Duodenal mucosa (tissue), 2 donors: ENCODE measurements at regions not wholly inside any gene's neighbourhood (a gene's known extent, or its start where the extent isn't known, plus 50 kb on each side); places are given as distances from the start of the nearest gene placed in this dataset.
"Not testable (repeated sequence)": the region's sequence is repeated elsewhere in the genome, so short reads cannot be mapped to it uniquely, and the experiment has no call there.

ENCODE experiments used
- H3K27ac ChIP-seq: one replicate; pipeline ENCODE4 v1.7.0; 2013; ENCODE audit warnings: low read depth, low read length
- H3K27me3 ChIP-seq, 2 donors: one replicate each; pipeline ENCODE4 v1.7.0; 2013; ENCODE audit warnings: low read length in 2 of 2, control low read depth in 1 of 2; ENCODE audit not compliant: insufficient read depth in 2 of 2, control insufficient read depth in 1 of 2
- H3K36me3 ChIP-seq, 2 donors: one replicate each; pipeline ENCODE4 v1.7.0; 2013; ENCODE audit warnings: low read length in 2 of 2, control low read depth in 1 of 2; ENCODE audit not compliant: insufficient read depth in 2 of 2, control insufficient read depth in 1 of 2
- H3K4me1 ChIP-seq, 2 donors: one replicate each; pipeline ENCODE4 v1.7.0; 2013; ENCODE audit warnings: low read length in 2 of 2, control low read depth in 1 of 2; ENCODE audit not compliant: insufficient read depth in 2 of 2, control insufficient read depth in 1 of 2
- H3K4me3 ChIP-seq, 2 donors: one replicate each; pipeline ENCODE4 v1.7.0; 2013; ENCODE audit warnings: low read length in 2 of 2, low read depth in 1 of 2
- H3K9ac ChIP-seq, 2 donors: one replicate each; pipeline ENCODE4 v1.7.0; 2013; ENCODE audit warnings: low read length in 2 of 2, low read depth in 1 of 2
- H3K9me3 ChIP-seq, 2 donors: one replicate each; pipeline ENCODE4 v1.7.0; 2013; ENCODE audit warnings: low read length in 2 of 2, control low read depth in 1 of 2; ENCODE audit not compliant: control insufficient read depth in 1 of 2

GRCh38 chr5:91491229-91491628, 108.1 kb upstream of the ARRDC3 start:
- Histone ChIP-seq H3K9me3 (no peaks in the 10 kb centered on the region), H3K27me3 (no peaks in the 10 kb centered on the region), H3K27ac (no peak overlapping the region), H3K36me3 (no peaks in the 10 kb centered on the region), H3K4me3 (no peak overlapping the region), H3K9ac (no peak overlapping the region), H3K4me1 (no peaks in the 10 kb centered on the region)

- Histone ChIP-seq H3K4me1 (no peaks in the 10 kb centered on the region), H3K9ac (no peak overlapping the region), H3K9me3 (no peaks in the 10 kb centered on the region), H3K36me3 (no peaks in the 10 kb centered on the region), H3K4me3 (no peak overlapping the region), H3K27ac (no peak overlapping the region), H3K27me3 (no peaks in the 10 kb centered on the region)
Observed at GRCh38 chr5:91490316-91490715, 107.2 kb upstream of the ARRDC3 start.

- Histone ChIP-seq H3K4me1 (no peaks in the 10 kb centered on the region), H3K27ac (no peak overlapping the region), H3K9ac (no peak overlapping the region), H3K9me3 (no peaks in the 10 kb centered on the region), H3K27me3 (no peaks in the 10 kb centered on the region), H3K36me3 (no peaks in the 10 kb centered on the region), H3K4me3 (no peak overlapping the region)
Observed at GRCh38 chr5:91487420-91487819, 104.3 kb upstream of the ARRDC3 start.

GRCh38 chr5:91486638-91487037, 103.5 kb upstream of the ARRDC3 start:
- no peak overlapping the region for H3K9ac ChIP-seq
- no peaks in the 10 kb centered on the region for H3K36me3 ChIP-seq
- no peaks in the 10 kb centered on the region for H3K9me3 ChIP-seq
- H3K4me3 ChIP-seq: no peak overlapping the region
- H3K27ac ChIP-seq: no peak overlapping the region
- no peaks in the 10 kb centered on the region for H3K4me1 ChIP-seq
- H3K27me3 ChIP-seq: no peaks in the 10 kb centered on the region

GRCh38 chr5:91484662-91485061, 101.5 kb upstream of the ARRDC3 start:
- Histone ChIP-seq H3K4me1 (no peaks in the 10 kb centered on the region), H3K9ac (no peak overlapping the region)

DNA sequence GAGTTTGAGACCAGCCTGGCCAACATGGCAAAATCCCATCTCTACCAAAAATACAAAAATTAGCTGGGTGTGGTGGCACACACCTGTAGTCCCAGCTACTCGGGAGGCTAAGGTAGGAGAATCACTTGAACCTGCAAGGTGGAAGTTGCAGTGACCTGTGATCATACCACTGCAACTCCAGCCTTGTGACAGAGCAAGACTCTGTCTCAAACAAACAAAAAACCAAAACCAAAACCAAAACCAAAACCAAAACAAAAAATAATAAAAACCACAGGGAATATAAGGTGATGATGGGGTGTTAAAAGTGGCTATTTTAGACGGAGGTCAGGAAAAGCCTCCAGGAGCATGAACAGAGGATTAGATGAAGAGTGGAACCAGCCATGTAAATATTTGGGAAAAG, 96.3 kb upstream of the ARRDC3 start:
- H3K9ac ChIP-seq, H3K27me3 ChIP-seq, H3K27ac ChIP-seq, H3K4me3 ChIP-seq, H3K9me3 ChIP-seq, H3K4me1 ChIP-seq, H3K36me3 ChIP-seq: not testable (repeated sequence)

More at GRCh38 chr5:91484662-91485061, 101.5 kb upstream of the ARRDC3 start:
- H3K36me3 ChIP-seq: no peaks in the 10 kb centered on the region
- H3K9me3 ChIP-seq: no peaks in the 10 kb centered on the region
- H3K4me3 ChIP-seq: no peak overlapping the region
- H3K27ac ChIP-seq: no peak overlapping the region
- no peaks in the 10 kb centered on the region for H3K27me3 ChIP-seq

GRCh38 chr5:91478096-91478495, 95.0 kb upstream of the ARRDC3 start:
- Histone ChIP-seq H3K4me3 (no peak overlapping the region), H3K36me3 (no peaks in the 10 kb centered on the region), H3K9ac (no peak overlapping the region), H3K4me1 (no peaks in the 10 kb centered on the region), H3K27ac (no peak overlapping the region), H3K27me3 (no peaks in the 10 kb centered on the region), H3K9me3 (no peaks in the 10 kb centered on the region)

- no peaks in the 10 kb centered on the region for H3K4me1 ChIP-seq
- no peaks in the 10 kb centered on the region for H3K36me3 ChIP-seq
- no peaks in the 10 kb centered on the region for H3K9me3 ChIP-seq
- H3K4me3 ChIP-seq: no peak overlapping the region
- no peak overlapping the region for H3K9ac ChIP-seq
- H3K27ac ChIP-seq: no peak overlapping the region
- H3K27me3 ChIP-seq: no peaks in the 10 kb centered on the region
Observed at GRCh38 chr5:91477408-91477807, 94.3 kb upstream of the ARRDC3 start.

DNA sequence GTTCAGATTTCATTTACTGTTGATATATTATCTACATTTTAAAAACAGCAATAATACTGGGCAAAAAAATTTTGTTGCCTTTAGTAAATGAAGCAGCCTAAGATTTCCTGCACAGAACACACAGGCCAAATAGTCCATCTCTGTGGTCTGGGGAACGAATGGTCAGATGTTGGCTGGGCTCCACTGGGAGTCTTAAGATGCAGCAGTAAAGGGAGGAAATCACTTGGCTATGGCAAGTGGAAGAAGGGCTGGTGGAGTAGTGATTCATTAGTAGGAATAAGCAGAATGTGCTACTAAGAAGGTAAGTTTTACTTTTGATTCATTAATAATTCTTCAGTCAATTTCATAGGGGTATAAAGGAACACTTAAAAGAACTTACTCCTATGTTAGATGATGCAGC, 91.1 kb upstream of the ARRDC3 start:
- Histone ChIP-seq H3K27ac (no peak overlapping the region), H3K4me3 (no peak overlapping the region), H3K27me3 (no peaks in the 10 kb centered on the region), H3K9ac (no peak overlapping the region), H3K4me1 (no peaks in the 10 kb centered on the region), H3K9me3 (no peaks in the 10 kb centered on the region), H3K36me3 (no peaks in the 10 kb centered on the region)

DNA sequence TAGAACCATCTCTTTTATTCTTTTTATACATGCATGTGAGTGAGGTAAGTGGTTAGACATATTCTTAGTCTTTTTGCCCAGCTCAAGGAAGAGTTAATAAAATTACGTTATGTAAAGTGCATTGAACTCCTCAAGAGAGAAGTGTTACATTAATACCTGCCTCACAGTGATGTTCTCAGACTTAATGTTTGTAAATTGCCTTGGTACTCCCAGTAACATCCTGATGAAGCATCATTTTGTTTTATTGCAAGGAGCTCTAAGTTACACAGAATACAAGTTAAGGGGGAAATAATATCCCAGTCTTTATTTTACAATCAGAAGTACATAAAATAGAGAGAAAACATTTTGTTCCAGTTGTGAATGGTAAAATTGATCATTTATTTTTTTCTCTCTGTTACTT, 89.5 kb upstream of the ARRDC3 start:
- no peaks in the 10 kb centered on the region for H3K9me3 ChIP-seq
- H3K27me3 ChIP-seq: no peaks in the 10 kb centered on the region
- no peak overlapping the region for H3K27ac ChIP-seq
- no peak overlapping the region for H3K9ac ChIP-seq
- no peak overlapping the region for H3K4me3 ChIP-seq
- H3K36me3 ChIP-seq: no peaks in the 10 kb centered on the region
- H3K4me1 ChIP-seq: no peaks in the 10 kb centered on the region

- H3K9me3 ChIP-seq: no peaks in the 10 kb centered on the region
- no peaks in the 10 kb centered on the region for H3K36me3 ChIP-seq
- no peak overlapping the region for H3K4me3 ChIP-seq
- no peak overlapping the region for H3K9ac ChIP-seq
- no peaks in the 10 kb centered on the region for H3K4me1 ChIP-seq
- no peaks in the 10 kb centered on the region for H3K27me3 ChIP-seq
- H3K27ac ChIP-seq: no peak overlapping the region
Observed at GRCh38 chr5:91469517-91470165, 86.5 kb upstream of the ARRDC3 start.
